Tibial nerve (tissue), 3 donors: ENCODE measurements at regions not wholly inside any gene's neighbourhood (a gene's known extent, or its start where the extent isn't known, plus 50 kb on each side); places are given as distances from the start of the nearest gene placed in this dataset.

Experiments used
- CTCF ChIP-seq, 5 experiments: fragments of 200-600 bp in 3 of 5; fragments of 450-650 bp in 2 of 5; sonication (generic) in 3 of 5; IDR thresholded peaks; one replicate each; pipeline ENCODE4 v1.5.1; 2016 to 2019; ENCODE audit warnings: antibody characterized with exemption in 5 of 5, mild to moderate bottlenecking in 3 of 5, moderate library complexity in 2 of 5
- POLR2A ChIP-seq, 2 donors: fragments of 450-650 bp; IDR thresholded peaks; one replicate each; pipeline ENCODE4 v1.6.1; 2017; ENCODE audit warnings: antibody characterized with exemption in 2 of 2, mild to moderate bottlenecking in 2 of 2, moderate library complexity in 2 of 2

DNA sequence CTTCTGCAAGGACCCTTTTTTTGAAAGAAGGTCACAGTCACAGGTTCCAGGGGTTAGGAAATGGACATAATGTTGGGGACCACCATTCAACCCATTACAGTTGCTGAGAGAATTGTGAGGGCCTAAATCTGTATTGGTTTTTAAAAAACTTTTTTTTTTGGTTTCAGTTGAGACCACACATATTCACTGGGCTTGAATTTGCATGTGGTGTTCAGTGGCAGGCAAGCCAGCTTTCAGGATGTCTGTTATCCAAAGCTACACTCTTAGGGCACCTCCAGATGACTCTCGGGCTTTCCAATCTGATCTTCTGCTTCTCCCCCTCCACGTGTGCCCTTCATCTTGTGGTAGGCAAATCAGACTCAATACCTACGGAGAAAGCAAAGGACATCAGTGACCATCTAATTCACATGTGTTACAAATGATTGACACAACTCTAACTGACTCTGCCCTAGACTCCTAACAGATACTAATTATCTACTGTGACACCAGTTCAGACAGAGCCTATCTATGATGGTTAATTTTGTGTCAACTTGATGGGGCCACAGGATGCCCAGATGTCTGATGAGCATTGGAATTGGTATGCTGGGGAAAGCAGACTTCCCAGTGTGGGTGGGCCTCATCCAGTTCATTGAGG lies 93.3 kb upstream of the ELMO1 start:
- TF ChIP-seq CTCF (IDR thresholded peaks at IDR 0.05) (no peak), POLR2A (IDR thresholded peaks at IDR 0.05) (no peak)
